ENCODE measurements at regions not wholly inside any gene's neighbourhood (a gene's known extent, or its start where the extent isn't known, plus 50 kb on each side); places are given as distances from the start of the nearest gene placed in this dataset.

DNA sequence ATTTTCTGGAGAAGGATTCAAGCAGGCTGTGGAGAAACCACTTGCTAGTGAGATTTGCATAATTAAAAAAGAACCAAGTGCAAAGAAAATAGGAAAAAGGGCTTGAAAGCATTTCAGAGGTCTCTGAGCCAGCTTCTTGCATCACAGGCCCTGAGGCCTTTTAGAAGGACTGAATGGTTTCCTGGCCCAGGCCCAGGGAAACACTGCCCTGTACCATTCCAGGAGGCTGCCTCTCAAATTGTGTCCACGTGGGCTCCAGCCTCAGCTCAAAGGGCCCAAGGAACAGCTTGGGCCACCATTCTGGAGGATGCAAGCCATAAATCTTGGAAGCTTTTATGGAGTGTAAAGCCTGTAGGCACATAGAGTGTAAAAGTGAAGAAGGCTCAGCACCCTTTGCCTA lies 523.3 kb upstream of the VRK2 start:
- intact Hi-C loops (cut with micrococcal nuclease), result no loop called here
- BruUV-seq (replicated peaks), result no TSS peak
- ChIA-PET POLR2A (no interaction called here), CTCF (interaction anchor here (1.6 kb wide), 1 partner anchor 25 kb away, joined by 6 read pairs; no protein-coding TSS in a partner anchor)
- Mint-ChIP-seq H3K27ac (ENCODE audit: low read depth, unreplicated experiment) (no peak overlapping the region), H3K4me3 (ENCODE audit: unreplicated experiment) (no peak overlapping the region), H3K36me3 (ENCODE audit: insufficient read depth, unreplicated experiment) (no peaks in the 10 kb centered on the region), H3K4me1 (ENCODE audit: insufficient read depth, unreplicated experiment) (no peaks in the 10 kb centered on the region), H3K9me3 (ENCODE audit: unreplicated experiment) (peaks cover 20% of the 10 kb centered on the region), H3K27me3 (ENCODE audit: insufficient read depth, unreplicated experiment) (no peaks in the 10 kb centered on the region)
- no peak for DNase-seq (ENCODE audit: unreplicated experiment)
- TF ChIP-seq, protein P1, sequence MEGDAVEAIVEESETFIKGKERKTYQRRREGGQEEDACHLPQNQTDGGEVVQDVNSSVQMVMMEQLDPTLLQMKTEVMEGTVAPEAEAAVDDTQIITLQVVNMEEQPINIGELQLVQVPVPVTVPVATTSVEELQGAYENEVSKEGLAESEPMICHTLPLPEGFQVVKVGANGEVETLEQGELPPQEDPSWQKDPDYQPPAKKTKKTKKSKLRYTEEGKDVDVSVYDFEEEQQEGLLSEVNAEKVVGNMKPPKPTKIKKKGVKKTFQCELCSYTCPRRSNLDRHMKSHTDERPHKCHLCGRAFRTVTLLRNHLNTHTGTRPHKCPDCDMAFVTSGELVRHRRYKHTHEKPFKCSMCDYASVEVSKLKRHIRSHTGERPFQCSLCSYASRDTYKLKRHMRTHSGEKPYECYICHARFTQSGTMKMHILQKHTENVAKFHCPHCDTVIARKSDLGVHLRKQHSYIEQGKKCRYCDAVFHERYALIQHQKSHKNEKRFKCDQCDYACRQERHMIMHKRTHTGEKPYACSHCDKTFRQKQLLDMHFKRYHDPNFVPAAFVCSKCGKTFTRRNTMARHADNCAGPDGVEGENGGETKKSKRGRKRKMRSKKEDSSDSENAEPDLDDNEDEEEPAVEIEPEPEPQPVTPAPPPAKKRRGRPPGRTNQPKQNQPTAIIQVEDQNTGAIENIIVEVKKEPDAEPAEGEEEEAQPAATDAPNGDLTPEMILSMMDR (IDR thresholded peaks at IDR 0.05; ENCODE audit: unreplicated experiment), result no peak

DNA sequence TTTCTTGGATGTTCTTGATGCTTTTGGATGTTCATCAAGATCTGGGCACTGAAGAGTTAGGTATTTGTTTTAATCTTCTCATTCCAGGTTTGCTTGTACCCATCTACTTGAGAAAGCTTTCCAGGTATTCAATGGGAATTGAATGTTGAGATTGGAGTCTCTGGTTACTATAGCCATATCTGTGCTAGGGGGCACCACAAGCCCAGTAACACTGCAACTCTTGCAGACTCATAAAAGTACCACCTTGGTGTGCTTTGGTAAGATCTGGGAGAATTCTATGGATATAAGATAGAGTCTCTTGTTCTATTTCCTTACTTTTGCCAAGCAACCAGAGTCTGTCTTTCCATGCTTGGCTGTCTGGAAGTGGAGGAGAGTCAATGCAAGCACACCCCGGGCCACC lies 518.9 kb upstream of the VRK2 start:
- Mint-ChIP-seq H3K4me3 (ENCODE audit: unreplicated experiment) (no peak overlapping the region), H3K36me3 (ENCODE audit: insufficient read depth, unreplicated experiment) (no peaks in the 10 kb centered on the region), H3K27ac (ENCODE audit: low read depth, unreplicated experiment) (no peak overlapping the region), H3K9me3 (ENCODE audit: unreplicated experiment) (peaks cover 11% of the 10 kb centered on the region), H3K4me1 (ENCODE audit: insufficient read depth, unreplicated experiment) (no peaks in the 10 kb centered on the region), H3K27me3 (ENCODE audit: insufficient read depth, unreplicated experiment) (no peaks in the 10 kb centered on the region)
- no peak for DNase-seq (ENCODE audit: unreplicated experiment)
- ChIA-PET POLR2A (interaction anchor here (0.7 kb wide), 1 partner anchor 230 kb away, joined by 3 read pairs; no protein-coding TSS in a partner anchor), CTCF (interaction anchor here (0.7 kb wide), 1 partner anchor 78 kb away, joined by 4 read pairs; no protein-coding TSS in a partner anchor)
- BruUV-seq (replicated peaks), result no TSS peak
- TF ChIP-seq, protein P1 (IDR thresholded peaks at IDR 0.05; ENCODE audit: unreplicated experiment), result no peak
- intact Hi-C loops (cut with micrococcal nuclease), result no loop called here

DNA sequence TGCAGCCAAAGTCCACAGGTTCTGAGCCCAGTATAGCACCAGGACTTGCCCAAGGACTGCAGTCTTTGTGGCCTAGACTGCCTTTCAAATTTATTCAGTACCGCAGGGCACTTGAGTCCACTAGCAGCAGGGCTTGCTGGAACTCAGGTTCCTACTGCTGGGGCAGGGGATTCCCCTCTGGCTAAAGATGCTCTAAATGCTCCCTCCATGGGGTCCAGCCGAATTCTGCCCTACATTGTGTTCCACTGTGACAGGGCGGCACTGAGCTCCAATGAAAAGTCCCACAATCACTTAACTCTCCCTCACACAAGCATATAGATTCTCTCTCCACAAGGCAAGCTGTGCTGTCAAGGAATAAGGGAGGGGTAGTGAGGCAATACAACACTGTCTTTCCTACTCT lies 518.1 kb upstream of the VRK2 start:
- H3K27me3 Mint-ChIP-seq (ENCODE audit: insufficient read depth, unreplicated experiment), result no peaks in the 10 kb centered on the region
- ChIA-PET POLR2A (no interaction called here), CTCF (no interaction called here)
- intact Hi-C loops (cut with micrococcal nuclease), result no loop called here
- TF ChIP-seq, protein P1 (IDR thresholded peaks at IDR 0.05; ENCODE audit: unreplicated experiment), result no peak
- peaks cover 7% of the 10 kb centered on the region for H3K9me3 Mint-ChIP-seq (ENCODE audit: unreplicated experiment)
- no peaks in the 10 kb centered on the region for H3K4me1 Mint-ChIP-seq (ENCODE audit: insufficient read depth, unreplicated experiment)
- DNase-seq (ENCODE audit: unreplicated experiment), result no peak
- BruUV-seq (replicated peaks), result no TSS peak
- no peaks in the 10 kb centered on the region for H3K36me3 Mint-ChIP-seq (ENCODE audit: insufficient read depth, unreplicated experiment)
- no peak overlapping the region for H3K4me3 Mint-ChIP-seq (ENCODE audit: unreplicated experiment)
- no peak overlapping the region for H3K27ac Mint-ChIP-seq (ENCODE audit: low read depth, unreplicated experiment)

DNA sequence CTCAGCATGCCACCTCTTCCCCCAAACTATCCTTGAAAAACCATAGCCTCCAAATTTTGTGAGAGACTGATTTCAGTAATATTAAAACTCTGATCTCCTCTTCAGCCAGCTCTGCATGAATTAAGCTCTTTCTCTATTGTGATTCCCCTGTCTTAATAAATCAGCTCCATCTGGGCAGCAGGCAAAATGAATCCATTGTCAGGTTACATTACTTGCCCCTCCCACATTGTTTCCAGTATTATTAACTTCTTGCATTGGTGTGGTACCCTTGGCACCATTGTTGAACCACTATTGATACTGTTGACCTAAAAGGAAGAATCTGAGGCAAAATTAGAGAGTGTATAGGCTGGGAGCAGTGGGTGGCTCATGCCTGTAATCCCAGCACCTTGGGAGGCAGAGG lies 512.2 kb upstream of the VRK2 start:
- BruUV-seq (replicated peaks), result no TSS peak
- CTCF ChIA-PET, result no interaction called here
- DNase-seq (ENCODE audit: unreplicated experiment), result no peak
- intact Hi-C loops (cut with micrococcal nuclease), result no loop called here
- TF ChIP-seq, protein P1 (IDR thresholded peaks at IDR 0.05; ENCODE audit: unreplicated experiment), result no peak
- no peak overlapping the region for H3K27ac Mint-ChIP-seq (ENCODE audit: low read depth, unreplicated experiment)
- POLR2A ChIA-PET, result no interaction called here
- H3K27me3 Mint-ChIP-seq (ENCODE audit: insufficient read depth, unreplicated experiment), result no peaks in the 10 kb centered on the region
- H3K4me3 Mint-ChIP-seq (ENCODE audit: unreplicated experiment), result no peak overlapping the region
- H3K36me3 Mint-ChIP-seq (ENCODE audit: insufficient read depth, unreplicated experiment), result no peaks in the 10 kb centered on the region
- no peaks in the 10 kb centered on the region for H3K9me3 Mint-ChIP-seq (ENCODE audit: unreplicated experiment)
- H3K4me1 Mint-ChIP-seq (ENCODE audit: insufficient read depth, unreplicated experiment), result no peaks in the 10 kb centered on the region
